HEK293 (cell line): ENCODE measurements at regions not wholly inside any gene's neighbourhood (a gene's known extent, or its start where the extent isn't known, plus 50 kb on each side); places are given as distances from the start of the nearest gene placed in this dataset.

ENCODE experiments used
- CTCF ChIA-PET: fragments of 350-600 bp; formaldehyde crosslinking; extraction: SDS; loops from one replicate; lab custom pipeline; 2021; ENCODE audit warnings: antibody characterized with exemption; lab: Yijun Ruan, JAX
- POLR2A ChIA-PET: fragments of 300-600 bp; formaldehyde crosslinking; extraction: SDS; loops from one replicate; lab custom pipeline; 2020; ENCODE audit warnings: antibody characterized with exemption, inconsistent platforms; lab: Yijun Ruan, JAX
- H3K27ac ChIP-seq: fragments of 200-500 bp; sonication (Bioruptor generic); 2 replicates; pipeline ENCODE4 v1.5.1; 2014; ENCODE audit warnings: low read depth, low read length, control low read depth, inconsistent platforms; ENCODE audit errors: extremely low read depth
- H3K36me3 ChIP-seq, 2 experiments: fragments of 200-500 bp in 1 of 2; sonication (Bioruptor generic) in 1 of 2; 1 replicate in 1 of 2; 2 replicates in 1 of 2; pipeline ENCODE4 v1.5.1; 2014 to 2017; ENCODE audit warnings: inconsistent platforms in 2 of 2, low read length in 2 of 2; ENCODE audit not compliant: control insufficient read depth in 2 of 2, insufficient read depth in 1 of 2
- H3K4me1 ChIP-seq: fragments of 200-500 bp; sonication (Bioruptor generic); 2 replicates; pipeline ENCODE4 v1.5.1; 2014; ENCODE audit warnings: mild to moderate bottlenecking, low read length, inconsistent platforms; ENCODE audit not compliant: control insufficient read depth, insufficient read depth
- H3K4me3 ChIP-seq: 2 replicates; pipeline ENCODE4 v1.5.1; 2011; ENCODE audit warnings: low read depth, mild to moderate bottlenecking, control low read depth, low read length, moderate library complexity
- H3K9me3 ChIP-seq: fragments of 200-500 bp; sonication (Bioruptor generic); 2 replicates; pipeline ENCODE4 v1.5.1; 2014; ENCODE audit warnings: low read depth, low read length, inconsistent platforms; ENCODE audit not compliant: control insufficient read depth, insufficient read depth
- KLF10 ChIP-seq: fragments of 450-650 bp; IDR thresholded peaks from 2 replicates; pipeline ENCODE4 v1.5.1; 2018; ENCODE audit warnings: missing biosample characterization, mild to moderate bottlenecking, missing genetic modification characterization
- OSR2 ChIP-seq: fragments of 450-650 bp; formaldehyde crosslinking; IDR thresholded peaks from 2 replicates; pipeline ENCODE4 v1.5.1; 2016; ENCODE audit warnings: missing biosample characterization, missing genetic modification characterization
- OVOL3 ChIP-seq: fragments of 450-650 bp; formaldehyde crosslinking; IDR thresholded peaks from 2 replicates; pipeline ENCODE4 v1.5.1; 2016; ENCODE audit warnings: missing biosample characterization, missing genetic modification characterization
- RBAK ChIP-seq: fragments of 450-650 bp; formaldehyde crosslinking; IDR thresholded peaks from 2 replicates; pipeline ENCODE4 v1.5.1; 2016; ENCODE audit warnings: missing biosample characterization, missing genetic modification characterization
- WT1 ChIP-seq: fragments of 450-650 bp; formaldehyde crosslinking; IDR thresholded peaks from 2 replicates; pipeline ENCODE4 v1.5.1; 2016; ENCODE audit warnings: missing biosample characterization, missing genetic modification characterization
- ZBTB48 ChIP-seq: fragments of 450-650 bp; formaldehyde crosslinking; IDR thresholded peaks from 2 replicates; pipeline ENCODE4 v1.5.1; 2016; ENCODE audit warnings: missing biosample characterization, missing genetic modification characterization
- ZBTB7A ChIP-seq: fragments of 450-650 bp; formaldehyde crosslinking; IDR thresholded peaks from 2 replicates; pipeline ENCODE4 v1.5.1; 2016; ENCODE audit warnings: low read depth, missing biosample characterization, missing genetic modification characterization
- ZNF133 ChIP-seq: fragments of 450-650 bp; formaldehyde crosslinking; IDR thresholded peaks from 2 replicates; pipeline ENCODE4 v1.5.1; 2016; ENCODE audit warnings: missing biosample characterization, missing genetic modification characterization
- ZNF324 ChIP-seq: fragments of 450-650 bp; formaldehyde crosslinking; IDR thresholded peaks from 2 replicates; pipeline ENCODE4 v1.5.1; 2016; ENCODE audit warnings: missing biosample characterization, missing genetic modification characterization
- ZNF354C ChIP-seq: fragments of 450-650 bp; formaldehyde crosslinking; IDR thresholded peaks from 2 replicates; pipeline ENCODE4 v1.5.1; 2016; ENCODE audit warnings: missing biosample characterization, missing genetic modification characterization, low read depth, borderline replicate concordance
- ZNF366 ChIP-seq: fragments of 450-650 bp; formaldehyde crosslinking; conservative IDR thresholded peaks from 2 replicates; pipeline ENCODE4 v1.5.1; 2016; ENCODE audit warnings: missing biosample characterization, missing genetic modification characterization
- ZNF404 ChIP-seq: fragments of 450-650 bp; formaldehyde crosslinking; IDR thresholded peaks from 2 replicates; pipeline ENCODE4 v1.5.1; 2017; ENCODE audit warnings: missing biosample characterization, missing genetic modification characterization
- ZNF544 ChIP-seq: fragments of 450-650 bp; formaldehyde crosslinking; IDR thresholded peaks from 2 replicates; pipeline ENCODE4 v1.5.0; 2017; ENCODE audit warnings: missing biosample characterization, missing genetic modification characterization
- ZNF548 ChIP-seq: fragments of 450-650 bp; formaldehyde crosslinking; IDR thresholded peaks from 2 replicates; pipeline ENCODE4 v1.5.1; 2016; ENCODE audit warnings: missing biosample characterization, missing genetic modification characterization
- ZNF558 ChIP-seq: fragments of 450-650 bp; formaldehyde crosslinking; IDR thresholded peaks from 2 replicates; pipeline ENCODE4 v1.5.1; 2016; ENCODE audit warnings: missing biosample characterization, missing genetic modification characterization
- ZNF561 ChIP-seq: fragments of 450-650 bp; IDR thresholded peaks from 2 replicates; pipeline ENCODE4 v1.5.1; 2018; ENCODE audit warnings: missing biosample characterization, missing genetic modification characterization, borderline replicate concordance
- ZNF585B ChIP-seq: fragments of 450-650 bp; formaldehyde crosslinking; IDR thresholded peaks from 2 replicates; pipeline ENCODE4 v1.5.1; 2016; ENCODE audit warnings: missing biosample characterization, missing genetic modification characterization
- ZNF670 ChIP-seq: fragments of 450-650 bp; formaldehyde crosslinking; IDR thresholded peaks from 2 replicates; pipeline ENCODE4 v1.5.1; 2016; ENCODE audit warnings: missing biosample characterization, missing genetic modification characterization, low read depth
- ZNF747 ChIP-seq: fragments of 450-650 bp; formaldehyde crosslinking; IDR thresholded peaks from 2 replicates; pipeline ENCODE4 v1.5.1; 2016; ENCODE audit warnings: missing biosample characterization, missing genetic modification characterization
- ZNF768 ChIP-seq: fragments of 450-650 bp; formaldehyde crosslinking; IDR thresholded peaks from 2 replicates; pipeline ENCODE4 v1.5.1; 2018; ENCODE audit warnings: missing biosample characterization, mild to moderate bottlenecking, missing genetic modification characterization
- ZNF777 ChIP-seq: fragments of 450-650 bp; formaldehyde crosslinking; IDR thresholded peaks from 2 replicates; pipeline ENCODE4 v1.5.1; 2017; ENCODE audit warnings: missing biosample characterization, missing genetic modification characterization, borderline replicate concordance
- ZNF785 ChIP-seq: fragments of 450-650 bp; formaldehyde crosslinking; IDR thresholded peaks from 2 replicates; pipeline ENCODE4 v1.5.1; 2016; ENCODE audit warnings: missing biosample characterization, missing genetic modification characterization
- ZNF792 ChIP-seq: fragments of 450-650 bp; formaldehyde crosslinking; IDR thresholded peaks from 2 replicates; pipeline ENCODE4 v1.5.1; 2016; ENCODE audit warnings: missing biosample characterization, missing genetic modification characterization
- TF ChIP-seq, protein P1 (sequence below): fragments of 450-650 bp; formaldehyde crosslinking; IDR thresholded peaks from 2 replicates; pipeline ENCODE4 v1.5.1; 2016; ENCODE audit warnings: missing biosample characterization, missing genetic modification characterization
- TF ChIP-seq, protein P2 (sequence below): fragments of 450-650 bp; formaldehyde crosslinking; IDR thresholded peaks from 2 replicates; pipeline ENCODE4 v1.5.1; 2016; ENCODE audit warnings: missing biosample characterization, missing genetic modification characterization
- TF ChIP-seq, protein P3 (sequence below): fragments of 450-650 bp; formaldehyde crosslinking; IDR thresholded peaks from 2 replicates; pipeline ENCODE4 v1.5.0; 2017; ENCODE audit warnings: missing biosample characterization, missing genetic modification characterization, borderline replicate concordance

- POLR2A ChIA-PET, result no interaction called here
- no peaks in the 10 kb centered on the region for H3K9me3 ChIP-seq
- CTCF ChIA-PET, result no interaction called here
Measured at GRCh38 chr4:62222121-62222520, 1022.0 kb downstream of the ADGRL3 start.

DNA sequence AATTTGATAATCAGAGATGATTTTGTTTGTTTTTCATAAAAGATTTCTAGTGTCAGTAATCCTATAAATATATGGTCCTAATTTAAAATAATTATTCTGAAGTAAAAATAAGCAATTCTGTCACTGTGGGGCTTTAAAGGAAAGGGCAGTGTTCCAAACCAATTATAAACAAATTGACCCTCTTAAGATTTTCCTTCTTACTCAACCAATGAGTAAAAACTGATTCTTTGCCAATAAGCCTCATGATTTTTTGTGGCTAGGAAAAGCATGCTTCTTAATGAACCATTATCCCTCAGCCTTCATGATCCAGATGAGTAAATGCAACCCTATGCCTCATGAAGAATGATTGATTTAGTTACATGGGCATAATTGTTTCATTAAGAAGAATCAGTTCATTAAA is 1010.4 kb downstream of the ADGRL3 start:
- no peak for TF ChIP-seq RBAK (tag by site-specific recombination)
- TF ChIP-seq ZNF561 (tag by site-specific recombination), result no peak
- no peak for TF ChIP-seq ZNF404 (tag by site-specific recombination)
- no peak for TF ChIP-seq ZNF792 (tag by site-specific recombination)
- TF ChIP-seq ZNF324, result no peak
- TF ChIP-seq, protein P1, sequence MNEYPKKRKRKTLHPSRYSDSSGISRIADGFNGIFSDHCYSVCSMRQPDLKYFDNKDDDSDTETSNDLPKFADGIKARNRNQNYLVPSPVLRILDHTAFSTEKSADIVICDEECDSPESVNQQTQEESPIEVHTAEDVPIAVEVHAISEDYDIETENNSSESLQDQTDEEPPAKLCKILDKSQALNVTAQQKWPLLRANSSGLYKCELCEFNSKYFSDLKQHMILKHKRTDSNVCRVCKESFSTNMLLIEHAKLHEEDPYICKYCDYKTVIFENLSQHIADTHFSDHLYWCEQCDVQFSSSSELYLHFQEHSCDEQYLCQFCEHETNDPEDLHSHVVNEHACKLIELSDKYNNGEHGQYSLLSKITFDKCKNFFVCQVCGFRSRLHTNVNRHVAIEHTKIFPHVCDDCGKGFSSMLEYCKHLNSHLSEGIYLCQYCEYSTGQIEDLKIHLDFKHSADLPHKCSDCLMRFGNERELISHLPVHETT (tag by site-specific recombination), result no peak
- TF ChIP-seq, all 188 proteins: peak for 0
- no peaks in the 10 kb centered on the region for H3K4me1 ChIP-seq
- no peaks in the 10 kb centered on the region for H3K36me3 ChIP-seq
- CTCF ChIA-PET, result interaction anchor here (1.0 kb wide), 1 partner anchor 1254 kb away, joined by 3 read pairs; no protein-coding TSS in a partner anchor
- POLR2A ChIA-PET, result no interaction called here
- H3K4me3 ChIP-seq, result no peak overlapping the region
- H3K27ac ChIP-seq, result no peak overlapping the region
- H3K9me3 ChIP-seq, result no peaks in the 10 kb centered on the region

More at GRCh38 chr4:62222121-62222520, 1022.0 kb downstream of the ADGRL3 start:
- Histone ChIP-seq H3K27ac (no peak overlapping the region), H3K4me1 (no peaks in the 10 kb centered on the region), H3K36me3 (no peaks in the 10 kb centered on the region), H3K4me3 (no peak overlapping the region)
- TF ChIP-seq ZNF785 (no peak), WT1 (tag by site-specific recombination) (no peak)

DNA sequence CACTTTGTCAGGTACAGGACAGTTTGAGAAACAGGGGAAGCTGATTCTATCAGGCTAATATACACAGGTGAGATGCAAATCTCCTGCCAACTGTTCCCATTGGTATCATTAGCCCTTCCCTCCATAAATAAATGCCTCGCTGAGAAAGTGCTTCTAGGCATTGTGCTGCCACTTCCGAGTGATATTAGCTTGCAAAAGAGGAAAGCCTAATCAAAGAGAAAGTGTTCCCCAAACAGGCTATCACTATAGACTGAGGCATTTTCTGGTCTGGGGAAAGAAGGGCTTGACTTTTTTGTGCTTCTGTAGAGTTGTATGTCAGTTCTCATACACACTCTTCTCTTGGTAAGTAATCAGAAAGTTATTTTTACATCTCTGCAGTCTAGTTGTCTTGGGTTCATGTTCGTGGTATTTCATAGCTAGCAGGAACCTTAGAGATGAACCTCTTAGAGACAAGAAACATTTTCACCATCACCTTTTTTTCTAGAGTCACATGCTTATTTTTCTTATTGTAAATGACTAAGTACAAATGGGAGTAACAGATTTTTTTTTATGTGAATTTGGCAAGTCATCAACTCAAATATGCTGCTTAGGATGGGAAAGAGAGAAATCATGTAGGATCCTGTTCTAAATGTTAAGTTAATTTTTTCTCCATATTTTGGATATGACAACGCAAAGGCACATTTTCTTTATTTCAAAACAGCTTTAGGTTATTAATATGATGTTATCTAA is 1009.8 kb downstream of the ADGRL3 start:
- ChIA-PET CTCF (interaction anchor here (1.0 kb wide), 1 partner anchor 1254 kb away, joined by 3 read pairs; no protein-coding TSS in a partner anchor), POLR2A (no interaction called here)
- Histone ChIP-seq H3K27ac (no peak overlapping the region), H3K9me3 (no peaks in the 10 kb centered on the region), H3K4me3 (no peak overlapping the region), H3K4me1 (no peaks in the 10 kb centered on the region), H3K36me3 (no peaks in the 10 kb centered on the region)
- TF ChIP-seq ZNF133 (tag by site-specific recombination) (no peak), ZNF585B (tag by site-specific recombination) (no peak), ZNF792 (tag by site-specific recombination) (no peak), OSR2 (tag by site-specific recombination) (no peak), ZBTB7A (no peak), ZNF768 (tag by site-specific recombination) (no peak), ZNF544 (tag by site-specific recombination) (no peak), OVOL3 (tag by site-specific recombination) (no peak), ZNF747 (tag by site-specific recombination) (no peak), ZNF558 (tag by site-specific recombination) (no peak), ZNF366 (tag by site-specific recombination) (no peak), ZNF777 (tag by site-specific recombination) (no peak), ZNF670 (tag by site-specific recombination) (no peak), ZNF548 (no peak), ZBTB48 (tag by site-specific recombination) (no peak), KLF10 (no peak), ZNF354C (tag by site-specific recombination) (no peak)
- TF ChIP-seq, protein P2, sequence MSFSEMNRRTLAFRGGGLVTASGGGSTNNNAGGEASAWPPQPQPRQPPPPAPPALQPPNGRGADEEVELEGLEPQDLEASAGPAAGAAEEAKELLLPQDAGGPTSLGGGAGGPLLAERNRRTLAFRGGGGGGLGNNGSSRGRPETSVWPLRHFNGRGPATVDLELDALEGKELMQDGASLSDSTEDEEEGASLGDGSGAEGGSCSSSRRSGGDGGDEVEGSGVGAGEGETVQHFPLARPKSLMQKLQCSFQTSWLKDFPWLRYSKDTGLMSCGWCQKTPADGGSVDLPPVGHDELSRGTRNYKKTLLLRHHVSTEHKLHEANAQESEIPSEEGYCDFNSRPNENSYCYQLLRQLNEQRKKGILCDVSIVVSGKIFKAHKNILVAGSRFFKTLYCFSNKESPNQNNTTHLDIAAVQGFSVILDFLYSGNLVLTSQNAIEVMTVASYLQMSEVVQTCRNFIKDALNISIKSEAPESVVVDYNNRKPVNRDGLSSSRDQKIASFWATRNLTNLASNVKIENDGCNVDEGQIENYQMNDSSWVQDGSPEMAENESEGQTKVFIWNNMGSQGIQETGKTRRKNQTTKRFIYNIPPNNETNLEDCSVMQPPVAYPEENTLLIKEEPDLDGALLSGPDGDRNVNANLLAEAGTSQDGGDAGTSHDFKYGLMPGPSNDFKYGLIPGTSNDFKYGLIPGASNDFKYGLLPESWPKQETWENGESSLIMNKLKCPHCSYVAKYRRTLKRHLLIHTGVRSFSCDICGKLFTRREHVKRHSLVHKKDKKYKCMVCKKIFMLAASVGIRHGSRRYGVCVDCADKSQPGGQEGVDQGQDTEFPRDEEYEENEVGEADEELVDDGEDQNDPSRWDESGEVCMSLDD (tag by site-specific recombination), result no peak
- TF ChIP-seq, protein P3, sequence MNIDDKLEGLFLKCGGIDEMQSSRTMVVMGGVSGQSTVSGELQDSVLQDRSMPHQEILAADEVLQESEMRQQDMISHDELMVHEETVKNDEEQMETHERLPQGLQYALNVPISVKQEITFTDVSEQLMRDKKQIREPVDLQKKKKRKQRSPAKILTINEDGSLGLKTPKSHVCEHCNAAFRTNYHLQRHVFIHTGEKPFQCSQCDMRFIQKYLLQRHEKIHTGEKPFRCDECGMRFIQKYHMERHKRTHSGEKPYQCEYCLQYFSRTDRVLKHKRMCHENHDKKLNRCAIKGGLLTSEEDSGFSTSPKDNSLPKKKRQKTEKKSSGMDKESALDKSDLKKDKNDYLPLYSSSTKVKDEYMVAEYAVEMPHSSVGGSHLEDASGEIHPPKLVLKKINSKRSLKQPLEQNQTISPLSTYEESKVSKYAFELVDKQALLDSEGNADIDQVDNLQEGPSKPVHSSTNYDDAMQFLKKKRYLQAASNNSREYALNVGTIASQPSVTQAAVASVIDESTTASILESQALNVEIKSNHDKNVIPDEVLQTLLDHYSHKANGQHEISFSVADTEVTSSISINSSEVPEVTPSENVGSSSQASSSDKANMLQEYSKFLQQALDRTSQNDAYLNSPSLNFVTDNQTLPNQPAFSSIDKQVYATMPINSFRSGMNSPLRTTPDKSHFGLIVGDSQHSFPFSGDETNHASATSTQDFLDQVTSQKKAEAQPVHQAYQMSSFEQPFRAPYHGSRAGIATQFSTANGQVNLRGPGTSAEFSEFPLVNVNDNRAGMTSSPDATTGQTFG (tag by site-specific recombination), result no peak
